Mammary epithelial cell (primary cell): ENCODE measurements at regions not wholly inside any gene's neighbourhood (a gene's known extent, or its start where the extent isn't known, plus 50 kb on each side); places are given as distances from the start of the nearest gene placed in this dataset.

Experiments
- EZH2 ChIP-seq: IDR thresholded peaks from 2 replicates; pipeline ENCODE4 v1.6.1; 2012; ENCODE audit warnings: low read length, inconsistent platforms, borderline replicate concordance
- TF ChIP-seq, protein P1 (sequence below), 2 donors: IDR thresholded peaks in 1 of 2; conservative IDR thresholded peaks in 1 of 2; 2 replicates each; pipeline ENCODE4 v1.5.1; 2011 to 2012; ENCODE audit warnings: inconsistent platforms in 2 of 2, low read length in 2 of 2, mild to moderate bottlenecking in 2 of 2, control low read depth in 1 of 2, low read depth in 1 of 2; ENCODE audit not compliant: insufficient read depth in 1 of 2; ENCODE audit errors: extremely low read depth in 1 of 2

DNA sequence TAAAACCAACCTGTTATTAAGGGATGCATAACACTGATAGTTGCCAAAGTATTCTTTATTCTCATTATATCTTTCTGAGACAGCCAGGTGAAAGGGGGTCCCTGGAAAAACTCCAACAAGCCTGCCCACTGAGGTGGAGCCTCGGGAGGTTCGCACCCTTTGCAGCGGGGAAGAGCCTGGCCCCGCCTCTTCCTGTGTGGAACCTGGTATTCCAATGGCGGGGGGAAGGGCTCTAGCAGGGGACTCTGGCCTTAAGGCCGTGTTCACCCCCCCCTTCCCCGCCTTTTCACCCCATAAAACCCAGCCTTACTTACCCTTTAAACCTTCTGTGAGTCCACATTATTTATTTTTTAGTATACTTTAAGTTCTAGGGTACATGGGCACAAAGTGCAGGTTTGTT, 62.4 kb upstream of the PDK4 start:
- TF ChIP-seq, protein P1, sequence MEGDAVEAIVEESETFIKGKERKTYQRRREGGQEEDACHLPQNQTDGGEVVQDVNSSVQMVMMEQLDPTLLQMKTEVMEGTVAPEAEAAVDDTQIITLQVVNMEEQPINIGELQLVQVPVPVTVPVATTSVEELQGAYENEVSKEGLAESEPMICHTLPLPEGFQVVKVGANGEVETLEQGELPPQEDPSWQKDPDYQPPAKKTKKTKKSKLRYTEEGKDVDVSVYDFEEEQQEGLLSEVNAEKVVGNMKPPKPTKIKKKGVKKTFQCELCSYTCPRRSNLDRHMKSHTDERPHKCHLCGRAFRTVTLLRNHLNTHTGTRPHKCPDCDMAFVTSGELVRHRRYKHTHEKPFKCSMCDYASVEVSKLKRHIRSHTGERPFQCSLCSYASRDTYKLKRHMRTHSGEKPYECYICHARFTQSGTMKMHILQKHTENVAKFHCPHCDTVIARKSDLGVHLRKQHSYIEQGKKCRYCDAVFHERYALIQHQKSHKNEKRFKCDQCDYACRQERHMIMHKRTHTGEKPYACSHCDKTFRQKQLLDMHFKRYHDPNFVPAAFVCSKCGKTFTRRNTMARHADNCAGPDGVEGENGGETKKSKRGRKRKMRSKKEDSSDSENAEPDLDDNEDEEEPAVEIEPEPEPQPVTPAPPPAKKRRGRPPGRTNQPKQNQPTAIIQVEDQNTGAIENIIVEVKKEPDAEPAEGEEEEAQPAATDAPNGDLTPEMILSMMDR (conservative IDR thresholded peaks at IDR 0.05 in 1 of 2, IDR thresholded peaks at IDR 0.05 in 1 of 2; ENCODE audit: extremely low read depth in 1 of 2, insufficient read depth in 1 of 2, low read depth in 1 of 2, low read length in 2 of 2), result no peak
- TF ChIP-seq EZH2, result no peak
